Anterior cingulate cortex (tissue), 58 donors: ENCODE measurements at regions not wholly inside any gene's neighbourhood (a gene's known extent, or its start where the extent isn't known, plus 50 kb on each side); places are given as distances from the start of the nearest gene placed in this dataset.
"Not testable (repeated sequence)": the region's sequence is repeated elsewhere in the genome, so short reads cannot be mapped to it uniquely, and the experiment has no call there.

Source experiments
- DNase-seq, 58 donors: peaks; one replicate each; lab custom pipeline; 2025; lab: John Stamatoyannopoulos, UW

GRCh38 chr4:28822163-28822562, 1898.0 kb upstream of the PCDH7 start:
- no peak for DNase-seq

- no peak for DNase-seq
Measured at GRCh38 chr4:28827866-28828265, 1892.3 kb upstream of the PCDH7 start.

DNA sequence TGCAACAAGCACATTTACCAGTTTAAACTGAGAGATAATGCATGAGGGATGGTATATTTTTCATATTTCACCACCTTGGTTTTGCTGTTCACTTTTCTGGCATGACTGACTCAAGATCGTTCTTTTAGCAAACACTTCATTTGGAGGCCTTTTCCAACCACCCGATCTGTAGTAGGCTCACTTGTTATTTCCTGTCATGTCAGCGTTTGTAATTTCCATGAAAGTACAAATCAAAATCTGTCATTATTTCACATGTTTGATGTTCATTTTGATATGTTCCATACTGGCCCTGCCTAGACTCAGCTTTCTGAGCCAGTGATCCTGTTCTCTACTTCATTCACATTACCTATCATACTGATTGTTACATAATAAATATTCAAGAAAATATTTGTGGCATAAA, 1888.3 kb upstream of the PCDH7 start:
- no peak for DNase-seq

DNA sequence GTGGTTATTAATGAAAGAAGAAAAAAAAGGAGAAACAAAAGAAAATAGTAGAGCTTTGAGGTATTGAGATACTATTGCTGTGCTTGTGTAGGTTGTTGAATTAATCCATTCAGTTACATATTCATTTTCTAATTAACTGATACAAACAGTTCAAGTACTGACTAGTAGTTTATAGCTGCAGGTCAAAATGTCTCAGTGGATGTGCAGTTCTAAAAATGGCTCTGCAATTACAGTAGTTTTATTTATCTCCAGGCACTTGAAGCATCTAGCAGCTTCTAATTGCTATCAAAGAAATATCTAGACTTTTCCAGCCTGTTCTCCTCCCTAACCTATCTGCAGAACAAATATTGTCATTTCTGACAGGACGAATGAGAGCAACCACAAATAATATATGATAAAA, 1887.7 kb upstream of the PCDH7 start:
- DNase-seq, result no peak

- DNase-seq, result no peak
Measured at GRCh38 chr4:28834120-28834519, 1886.0 kb upstream of the PCDH7 start.

DNA sequence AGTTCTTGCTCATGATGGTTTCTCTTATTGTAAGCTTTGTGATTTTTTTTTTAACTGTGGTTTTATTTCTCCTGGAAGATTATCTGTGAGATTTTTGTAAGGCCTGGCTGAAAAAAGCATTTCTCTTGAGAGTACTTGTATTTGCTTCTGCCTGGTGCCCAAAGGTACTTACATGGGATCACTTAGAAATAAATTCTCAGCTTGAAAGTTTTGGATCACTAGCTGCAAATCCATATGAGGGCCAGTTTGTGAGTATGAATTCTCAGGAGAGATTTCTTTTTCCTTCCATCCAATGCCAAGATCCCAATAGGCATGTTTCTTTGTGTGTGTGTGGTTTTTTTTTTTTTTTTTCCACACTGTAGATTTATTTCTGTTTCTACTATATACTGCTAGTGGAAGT, 1884.7 kb upstream of the PCDH7 start:
- no peak for DNase-seq

- DNase-seq, result no peak
Measured at GRCh38 chr4:28842271-28842670, 1877.9 kb upstream of the PCDH7 start.

DNA sequence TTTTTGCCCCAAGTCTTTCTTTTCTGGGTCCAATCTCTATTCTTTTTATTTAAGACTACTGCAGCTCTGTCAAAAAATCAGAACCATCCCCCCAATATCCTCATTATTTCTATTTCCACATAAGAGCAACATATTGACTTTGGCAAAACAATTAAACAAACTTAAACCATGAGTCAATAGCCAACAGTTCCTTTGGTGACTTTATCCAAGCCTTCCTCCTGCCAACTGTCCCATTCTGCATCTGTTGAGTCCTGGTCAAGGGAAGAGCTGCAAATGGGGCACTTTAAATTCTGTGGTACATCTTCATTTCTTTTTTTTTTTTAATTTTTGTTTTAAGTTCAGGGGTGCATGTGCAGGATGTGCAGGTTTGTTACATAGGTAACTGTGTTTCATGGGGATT, 1875.0 kb upstream of the PCDH7 start:
- DNase-seq, result no peak

- DNase-seq, result not testable (repeated sequence)
Measured at GRCh38 chr4:28857028-28857427, 1863.1 kb upstream of the PCDH7 start.

DNA sequence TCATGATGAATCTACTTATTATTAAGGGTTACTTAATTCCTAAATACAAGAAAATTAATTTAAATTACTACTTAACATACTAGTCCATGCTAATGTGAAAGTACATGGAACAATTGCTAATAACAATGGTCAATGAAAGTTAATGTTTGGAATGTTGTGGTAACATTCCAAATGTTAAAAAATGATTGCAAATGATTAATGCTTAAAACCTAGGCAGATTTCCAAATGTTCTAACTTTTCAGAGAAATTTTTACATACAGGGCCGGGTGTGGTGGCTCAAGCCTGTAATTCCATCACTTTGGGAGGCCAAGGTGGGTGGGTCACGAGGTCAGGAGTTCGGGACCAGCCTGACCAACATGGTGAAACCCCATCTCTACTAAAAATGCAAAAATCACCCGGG, 1851.3 kb upstream of the PCDH7 start:
- DNase-seq, result no peak

GRCh38 chr4:28879178-28879577, 1841.0 kb upstream of the PCDH7 start:
- DNase-seq, result no peak

DNA sequence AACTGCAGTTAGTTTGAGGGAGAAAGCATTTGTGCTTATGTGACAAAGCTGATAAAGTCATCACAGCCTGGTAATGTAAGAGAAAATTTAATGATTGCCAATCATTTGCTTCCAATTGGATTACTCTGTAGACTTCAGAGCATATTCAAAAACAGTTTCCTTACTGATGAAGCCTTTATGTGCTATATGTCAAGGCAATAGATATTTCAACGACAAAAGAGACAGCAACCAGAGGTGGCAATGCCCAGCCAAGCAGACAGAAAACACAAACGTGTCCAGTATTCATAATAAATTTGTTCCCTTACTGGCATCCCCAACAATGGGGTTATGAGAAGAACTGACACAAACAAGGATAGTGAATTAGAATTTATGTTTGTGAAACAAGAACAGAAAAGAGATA, 1840.3 kb upstream of the PCDH7 start:
- DNase-seq, result no peak

- DNase-seq, result no peak
Measured at GRCh38 chr4:28883211-28883610, 1837.0 kb upstream of the PCDH7 start.

- no peak for DNase-seq
Measured at GRCh38 chr4:28886934-28887333, 1833.2 kb upstream of the PCDH7 start.

- DNase-seq, result peak in 3 of 58 donors; percentile 0 to 6 (median 1)
Measured at GRCh38 chr4:28890949-28891775, 1829.0 kb upstream of the PCDH7 start.

DNA sequence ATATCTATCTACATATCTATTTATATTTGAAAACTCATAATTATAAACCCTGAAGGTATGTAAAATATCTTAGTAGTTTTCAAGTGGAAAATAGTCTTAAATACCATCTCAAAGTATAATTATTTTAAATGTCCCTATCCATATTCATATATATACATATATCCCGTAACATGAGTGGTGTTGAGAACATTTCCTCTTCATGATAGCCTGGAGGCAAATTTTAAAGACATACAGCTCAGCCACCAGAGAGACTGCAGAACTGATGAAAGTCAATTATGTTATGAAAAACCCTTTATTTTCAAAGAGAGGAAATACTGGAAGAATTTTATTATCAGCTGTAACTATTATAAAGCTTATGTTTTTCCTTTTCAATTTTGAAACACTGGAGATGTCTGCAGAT, 1806.7 kb upstream of the PCDH7 start:
- no peak for DNase-seq

GRCh38 chr4:28916585-28916984, 1803.6 kb upstream of the PCDH7 start:
- DNase-seq, result no peak

- no peak for DNase-seq
Measured at GRCh38 chr4:28918871-28919270, 1801.3 kb upstream of the PCDH7 start.

DNA sequence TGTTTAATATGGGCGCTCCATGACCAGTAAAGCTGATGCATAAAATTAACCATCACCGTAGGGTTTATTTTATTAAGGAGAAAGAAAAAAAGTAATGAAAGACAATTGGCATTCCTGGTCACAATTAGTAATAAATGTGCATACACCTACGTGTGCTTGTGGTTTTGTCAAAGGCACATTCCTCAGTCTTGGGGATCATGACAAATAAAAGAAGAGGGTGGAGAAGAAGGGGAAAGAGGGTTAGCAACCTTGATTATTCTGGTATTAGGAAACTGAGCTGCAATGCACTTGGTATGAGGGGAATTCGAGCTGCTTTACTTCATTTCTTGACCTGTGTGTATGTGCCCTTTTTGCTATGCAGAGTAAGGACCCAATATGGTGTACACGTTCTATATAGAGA, 1798.3 kb upstream of the PCDH7 start:
- no peak for DNase-seq

- no peak for DNase-seq
Measured at GRCh38 chr4:28926156-28926555, 1794.0 kb upstream of the PCDH7 start.

DNA sequence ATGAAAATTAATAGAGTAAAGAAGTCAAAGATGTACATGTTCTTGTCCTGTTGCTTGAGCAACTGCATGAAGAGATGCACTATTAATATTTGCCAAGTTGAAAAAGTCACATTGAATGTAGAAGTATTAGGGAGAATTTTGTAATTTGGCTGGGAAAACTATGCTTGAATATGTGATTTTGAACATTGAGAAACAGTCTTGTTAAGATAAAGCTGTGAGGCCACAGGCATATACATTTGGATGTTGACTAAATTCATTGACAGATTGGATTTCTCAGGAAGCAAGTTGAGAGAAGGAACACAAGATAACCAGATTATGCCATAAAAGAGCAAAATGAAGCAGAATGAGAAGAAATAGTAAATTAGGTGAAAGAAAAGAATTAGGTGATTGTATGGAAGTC, 1777.5 kb upstream of the PCDH7 start:
- no peak for DNase-seq

DNA sequence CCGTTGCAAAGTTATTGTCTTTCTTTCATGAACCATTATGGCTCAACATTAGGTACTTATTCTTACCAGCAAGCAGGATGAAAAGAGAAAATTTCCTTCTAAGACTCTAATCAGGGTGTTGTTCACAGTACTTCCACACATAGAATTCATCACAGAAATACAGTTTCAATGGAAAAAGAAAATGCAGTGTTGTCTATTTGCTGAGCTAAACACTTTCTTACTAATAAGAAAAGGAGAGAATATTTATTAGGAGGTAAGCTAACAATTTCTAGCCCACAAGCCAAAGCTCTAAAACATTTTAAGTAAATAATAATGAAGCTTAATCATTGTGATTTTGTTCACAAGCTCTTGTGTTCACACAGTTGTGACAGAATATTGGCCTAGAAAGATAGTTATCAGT, 1772.8 kb upstream of the PCDH7 start:
- DNase-seq, result no peak

GRCh38 chr4:28948501-28948900, 1771.7 kb upstream of the PCDH7 start:
- no peak for DNase-seq
